ENCODE measurements at regions not wholly inside any gene's neighbourhood (a gene's known extent, or its start where the extent isn't known, plus 50 kb on each side); places are given as distances from the start of the nearest gene placed in this dataset.

GRCh38 chr20:11772226-11772730, 145.4 kb upstream of the BTBD3 start (continued):
- TF ChIP-seq ZNF462 (CRISPR knock-in tag; IDR thresholded peaks at IDR 0.05) = no peak

- no peak for ATAC-seq
- TF ChIP-seq NANOG (IDR thresholded peaks at IDR 0.05; ENCODE audit: borderline replicate concordance) (no peak), ZNF331 (CRISPR knock-in tag; IDR thresholded peaks at IDR 0.05; ENCODE audit: low read depth) (no peak), STAT1 (IDR thresholded peaks at IDR 0.05; ENCODE audit: unreplicated experiment) (no peak), POLR2AphosphoS5 (IDR thresholded peaks at IDR 0.05; ENCODE audit: low read depth) (no peak), CTCF (conservative IDR thresholded peaks at IDR 0.05; ENCODE audit: low read depth in 2 of 2) (no peak), EZH2phosphoT487 (IDR thresholded peaks at IDR 0.05; ENCODE audit: unreplicated experiment) (no peak), ZNF114 (CRISPR knock-in tag; IDR thresholded peaks at IDR 0.05) (no peak), CREB1 (CRISPR knock-in tag; IDR thresholded peaks at IDR 0.05; ENCODE audit: low read depth) (no peak)
These were observed 141.0 kb upstream of the BTBD3 start for GRCh38 chr20:11776687-11777086.

More at GRCh38 chr20:11776687-11777086, 141.0 kb upstream of the BTBD3 start:
- H2AFZ ChIP-seq = no peak overlapping the region
- no peaks in the 10 kb centered on the region for H3F3A ChIP-seq (replicated peaks; ENCODE audit: low read depth)
- no peak overlapping the region for H3K4me3 ChIP-seq
- Mint-ChIP-seq H3K9me3 (no peaks in the 10 kb centered on the region; the same call in 2 of the 3 replicates), H3K4me3 (no peak overlapping the region), H3K27ac (no peak overlapping the region), H3K36me3 (ENCODE audit: low read depth) (no peaks in the 10 kb centered on the region), H3K4me1 (peaks cover 20% of the 10 kb centered on the region), H3K27me3 (ENCODE audit: insufficient read depth, low read depth, poor library complexity) (no peaks in the 10 kb centered on the region)
- peaks cover 17% of the 10 kb centered on the region for H3K4me1 ChIP-seq (ENCODE audit: insufficient read depth)
- no peaks in the 10 kb centered on the region for H4K20me1 ChIP-seq (replicated peaks; ENCODE audit: insufficient read depth)
- H3K9me2 ChIP-seq (ENCODE audit: insufficient read depth) = no peaks in the 10 kb centered on the region; the same call in 1 of the 2 replicates
- no peaks in the 10 kb centered on the region for H3K27me3 ChIP-seq (ENCODE audit: insufficient read depth)
- H3K79me2 ChIP-seq (replicated peaks; ENCODE audit: insufficient read depth) = no peaks in the 10 kb centered on the region
- DNase-seq (ENCODE audit: low spot score) = no peak
- 0 out of 2 replicates have a peak overlapping the region, but pooled peaks have one; percentile 59 for H3K4me2 ChIP-seq
- H3K36me3 ChIP-seq (ENCODE audit: insufficient read depth) = no peaks in the 10 kb centered on the region
- no peak overlapping the region for H3K27ac ChIP-seq (ENCODE audit: low read depth)

All from GM23338 (cell line).